Hepatocyte (in vitro differentiated cells): ENCODE measurements at regions not wholly inside any gene's neighbourhood (a gene's known extent, or its start where the extent isn't known, plus 50 kb on each side); places are given as distances from the start of the nearest gene placed in this dataset.

Source experiments
- DNase-seq: peaks from one replicate; pipeline ENCODE4 v3.0.0-alpha.2; 2016; ENCODE audit warnings: low spot score
- H2AFZ ChIP-seq: fragments of 200-600 bp; sonication (generic); 2 replicates; pipeline ENCODE4 v1.6.0; 2016; ENCODE audit warnings: antibody characterized with exemption, mild to moderate bottlenecking
- H3K27ac ChIP-seq: fragments of 200-600 bp; sonication (generic); 2 replicates; pipeline ENCODE4 v1.5.1; 2016; ENCODE audit warnings: mild to moderate bottlenecking
- H3K27me3 ChIP-seq: fragments of 200-600 bp; sonication (generic); 2 replicates; pipeline ENCODE4 v1.6.1; 2016
- H3K36me3 ChIP-seq: fragments of 200-600 bp; sonication (generic); replicated peaks from 2 replicates; pipeline ENCODE4 v1.5.1; 2016; ENCODE audit warnings: low read depth; ENCODE audit not compliant: insufficient read depth
- H3K4me1 ChIP-seq: fragments of 200-600 bp; sonication (generic); 2 replicates; pipeline ENCODE4 v1.5.1; 2016; ENCODE audit warnings: mild to moderate bottlenecking, moderate library complexity; ENCODE audit not compliant: insufficient read depth
- H3K4me2 ChIP-seq: fragments of 200-600 bp; sonication (generic); 2 replicates; pipeline ENCODE4 v1.6.0; 2016
- H3K4me3 ChIP-seq: fragments of 200-600 bp; sonication (generic); 2 replicates; pipeline ENCODE4 v1.5.1; 2016; ENCODE audit warnings: mild to moderate bottlenecking
- H3K79me2 ChIP-seq: fragments of 200-600 bp; sonication (generic); 2 replicates; pipeline ENCODE4 v1.6.0; 2017; ENCODE audit warnings: mild to moderate bottlenecking
- H3K9me2 ChIP-seq: fragments of 200-600 bp; sonication (generic); replicated peaks from 2 replicates; pipeline ENCODE4 v1.6.0; 2017; ENCODE audit warnings: mild to moderate bottlenecking; ENCODE audit not compliant: insufficient read depth
- H3K9me3 ChIP-seq: fragments of 200-600 bp; sonication (generic); 2 replicates; pipeline ENCODE4 v1.5.1; 2016; ENCODE audit warnings: low read depth, mild to moderate bottlenecking
- H4K20me1 ChIP-seq: fragments of 200-600 bp; sonication (generic); 2 replicates; pipeline ENCODE4 v1.6.0; 2016; ENCODE audit warnings: mild to moderate bottlenecking; ENCODE audit not compliant: insufficient read depth, poor library complexity, severe bottlenecking
- EZH2 ChIP-seq: fragments of 200-600 bp; sonication (generic); IDR thresholded peaks from 2 replicates; pipeline ENCODE4 v1.6.1; 2016; ENCODE audit warnings: antibody characterized with exemption, mild to moderate bottlenecking, borderline replicate concordance
- EZH2phosphoT487 ChIP-seq: fragments of 200-600 bp; sonication (generic); IDR thresholded peaks from one replicate; pipeline ENCODE4 v1.6.1; 2018; ENCODE audit warnings: antibody characterized with exemption, mild to moderate bottlenecking, low read depth, moderate library complexity; ENCODE audit not compliant: unreplicated experiment, severe bottlenecking
- WGBS: methylation state at CpG from one replicate; pipeline ENCODE4 v1.1.6; 2016; ENCODE audit warnings: low lambda C conversion rate; ENCODE audit errors: missing lambda C conversion rate; 5-methylcytosine and 5-hydroxymethylcytosine counted together
- TF ChIP-seq, protein P1 (sequence below): fragments of 200-600 bp; sonication (generic); IDR thresholded peaks from 2 replicates; pipeline ENCODE4 v1.5.1; 2016; ENCODE audit warnings: antibody characterized with exemption, mild to moderate bottlenecking; ENCODE audit not compliant: poor library complexity

- H3K79me2 ChIP-seq: no peaks in the 10 kb centered on the region
- no peak for DNase-seq
- no peaks in the 10 kb centered on the region for H3K9me2 ChIP-seq
- TF ChIP-seq, protein P1, sequence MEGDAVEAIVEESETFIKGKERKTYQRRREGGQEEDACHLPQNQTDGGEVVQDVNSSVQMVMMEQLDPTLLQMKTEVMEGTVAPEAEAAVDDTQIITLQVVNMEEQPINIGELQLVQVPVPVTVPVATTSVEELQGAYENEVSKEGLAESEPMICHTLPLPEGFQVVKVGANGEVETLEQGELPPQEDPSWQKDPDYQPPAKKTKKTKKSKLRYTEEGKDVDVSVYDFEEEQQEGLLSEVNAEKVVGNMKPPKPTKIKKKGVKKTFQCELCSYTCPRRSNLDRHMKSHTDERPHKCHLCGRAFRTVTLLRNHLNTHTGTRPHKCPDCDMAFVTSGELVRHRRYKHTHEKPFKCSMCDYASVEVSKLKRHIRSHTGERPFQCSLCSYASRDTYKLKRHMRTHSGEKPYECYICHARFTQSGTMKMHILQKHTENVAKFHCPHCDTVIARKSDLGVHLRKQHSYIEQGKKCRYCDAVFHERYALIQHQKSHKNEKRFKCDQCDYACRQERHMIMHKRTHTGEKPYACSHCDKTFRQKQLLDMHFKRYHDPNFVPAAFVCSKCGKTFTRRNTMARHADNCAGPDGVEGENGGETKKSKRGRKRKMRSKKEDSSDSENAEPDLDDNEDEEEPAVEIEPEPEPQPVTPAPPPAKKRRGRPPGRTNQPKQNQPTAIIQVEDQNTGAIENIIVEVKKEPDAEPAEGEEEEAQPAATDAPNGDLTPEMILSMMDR: no peak
- TF ChIP-seq EZH2phosphoT487 (no peak), EZH2 (no peak)
- H3K4me3 ChIP-seq: no peak overlapping the region
- H4K20me1 ChIP-seq: no peaks in the 10 kb centered on the region
- H3K4me2 ChIP-seq: no peak overlapping the region
- no peak overlapping the region for H2AFZ ChIP-seq
- no peaks in the 10 kb centered on the region for H3K4me1 ChIP-seq
- no peaks in the 10 kb centered on the region for H3K9me3 ChIP-seq
- 95% methylated on average over 2 of the region's 2 CpGs for WGBS
- H3K36me3 ChIP-seq: no peaks in the 10 kb centered on the region
- H3K27ac ChIP-seq: no peak overlapping the region
- H3K27me3 ChIP-seq: no peaks in the 10 kb centered on the region
Observed at GRCh38 chr4:123077330-123077729, 154.9 kb upstream of the NUDT6 start.

DNA sequence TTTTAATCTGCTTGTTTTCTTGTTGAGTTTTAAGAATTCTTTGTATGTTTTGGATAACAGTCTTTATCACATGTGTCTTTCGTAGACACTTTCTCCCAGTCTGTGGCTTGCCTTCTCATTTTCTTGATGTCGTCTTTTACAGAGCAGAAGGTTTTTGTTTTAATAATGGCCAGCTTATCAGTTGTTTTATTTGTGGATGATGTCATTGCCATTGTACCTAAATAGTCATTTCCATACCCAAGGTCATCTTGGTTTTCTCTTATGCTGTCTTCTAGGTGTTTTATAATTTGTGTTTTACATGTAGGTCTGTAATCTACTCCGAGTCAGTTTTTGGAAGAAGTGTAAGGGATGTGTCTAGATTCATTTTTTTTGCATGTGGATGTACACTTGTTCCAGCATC is 159.6 kb upstream of the NUDT6 start:
- no peak for DNase-seq
- H3K27ac ChIP-seq: no peak overlapping the region
- H3K4me1 ChIP-seq: no peaks in the 10 kb centered on the region
- no peaks in the 10 kb centered on the region for H3K79me2 ChIP-seq
- H3K4me3 ChIP-seq: no peak overlapping the region
- no peaks in the 10 kb centered on the region for H3K9me3 ChIP-seq
- TF ChIP-seq, protein P1: no peak
- TF ChIP-seq EZH2 (no peak), EZH2phosphoT487 (no peak)
- no peaks in the 10 kb centered on the region for H3K27me3 ChIP-seq
- no peak overlapping the region for H3K4me2 ChIP-seq
- H3K36me3 ChIP-seq: no peaks in the 10 kb centered on the region
- H3K9me2 ChIP-seq: no peaks in the 10 kb centered on the region
- no peaks in the 10 kb centered on the region for H4K20me1 ChIP-seq
- WGBS: 88% methylated on average over 3 of the region's 3 CpGs
- H2AFZ ChIP-seq: no peak overlapping the region

- no peak for DNase-seq
- Histone ChIP-seq H2AFZ (no peak overlapping the region), H3K4me2 (no peak overlapping the region), H3K4me1 (no peaks in the 10 kb centered on the region), H3K36me3 (no peaks in the 10 kb centered on the region), H4K20me1 (no peaks in the 10 kb centered on the region), H3K9me3 (no peaks in the 10 kb centered on the region), H3K9me2 (no peaks in the 10 kb centered on the region), H3K79me2 (no peaks in the 10 kb centered on the region), H3K27me3 (no peaks in the 10 kb centered on the region), H3K4me3 (no peak overlapping the region), H3K27ac (no peak overlapping the region)
- TF ChIP-seq EZH2phosphoT487: no peak
- TF ChIP-seq EZH2: no peak
- TF ChIP-seq, protein P1: no peak
- WGBS: 93% methylated on average over 3 of the region's 3 CpGs
Observed at GRCh38 chr4:123083646-123084045, 161.2 kb upstream of the NUDT6 start.

- H3K79me2 ChIP-seq: no peaks in the 10 kb centered on the region
- no peak overlapping the region for H3K4me2 ChIP-seq
- no peaks in the 10 kb centered on the region for H3K4me1 ChIP-seq
- no peaks in the 10 kb centered on the region for H3K9me3 ChIP-seq
- no peaks in the 10 kb centered on the region for H3K9me2 ChIP-seq
- TF ChIP-seq EZH2 (no peak), EZH2phosphoT487 (no peak)
- TF ChIP-seq, protein P1: no peak
- WGBS: 87% methylated on average over 4 of the region's 4 CpGs
- no peaks in the 10 kb centered on the region for H4K20me1 ChIP-seq
- H3K27ac ChIP-seq: no peak overlapping the region
- H2AFZ ChIP-seq: no peak overlapping the region
- H3K27me3 ChIP-seq: no peaks in the 10 kb centered on the region
- DNase-seq: no peak
- no peaks in the 10 kb centered on the region for H3K36me3 ChIP-seq
- H3K4me3 ChIP-seq: no peak overlapping the region
Observed at GRCh38 chr4:123088501-123088900, 166.1 kb upstream of the NUDT6 start.
